Muscle of back (tissue), 3 donors: ENCODE measurements at regions not wholly inside any gene's neighbourhood (a gene's known extent, or its start where the extent isn't known, plus 50 kb on each side); places are given as distances from the start of the nearest gene placed in this dataset.
"Not testable (repeated sequence)": the region's sequence is repeated elsewhere in the genome, so short reads cannot be mapped to it uniquely, and the experiment has no call there.

Experiments used
- DNase-seq, 3 donors: peaks; one replicate each; pipeline versions ENCODE4 v3.0.0 to v3.0.0-alpha.2; 2013

- DNase-seq, result not testable (repeated sequence)
Observed at GRCh38 chr1:144026022-144026421, 54.2 kb upstream of the FAM72C start.

GRCh38 chr1:144021690-144022384 lies 50.1 kb upstream of the FAM72C start:
- not testable (repeated sequence) for DNase-seq
